Activated naive CD8-positive, alpha-beta T cell (primary cell): ENCODE measurements at regions not wholly inside any gene's neighbourhood (a gene's known extent, or its start where the extent isn't known, plus 50 kb on each side); places are given as distances from the start of the nearest gene placed in this dataset.
"Not testable (repeated sequence)": the region's sequence is repeated elsewhere in the genome, so short reads cannot be mapped to it uniquely, and the experiment has no call there.

Experiments
- H3K27ac Mint-ChIP-seq: one replicate; pipeline ENCODE4 v1.8.0; 2021; ENCODE audit warnings: mixed read lengths
- H3K27me3 Mint-ChIP-seq: one replicate; pipeline ENCODE4 v1.8.0; 2021; ENCODE audit warnings: mixed read lengths
- H3K36me3 Mint-ChIP-seq: one replicate; pipeline ENCODE4 v1.8.0; 2021; ENCODE audit warnings: mixed read lengths
- H3K4me1 Mint-ChIP-seq: one replicate; pipeline ENCODE4 v1.8.0; 2021; ENCODE audit warnings: low read depth, mixed read lengths
- H3K4me3 Mint-ChIP-seq: one replicate; pipeline ENCODE4 v1.8.0; 2021; ENCODE audit warnings: mild to moderate bottlenecking, mixed read lengths
- H3K9me3 Mint-ChIP-seq: one replicate; pipeline ENCODE4 v1.8.0; 2021; ENCODE audit warnings: low read depth, mixed read lengths

DNA sequence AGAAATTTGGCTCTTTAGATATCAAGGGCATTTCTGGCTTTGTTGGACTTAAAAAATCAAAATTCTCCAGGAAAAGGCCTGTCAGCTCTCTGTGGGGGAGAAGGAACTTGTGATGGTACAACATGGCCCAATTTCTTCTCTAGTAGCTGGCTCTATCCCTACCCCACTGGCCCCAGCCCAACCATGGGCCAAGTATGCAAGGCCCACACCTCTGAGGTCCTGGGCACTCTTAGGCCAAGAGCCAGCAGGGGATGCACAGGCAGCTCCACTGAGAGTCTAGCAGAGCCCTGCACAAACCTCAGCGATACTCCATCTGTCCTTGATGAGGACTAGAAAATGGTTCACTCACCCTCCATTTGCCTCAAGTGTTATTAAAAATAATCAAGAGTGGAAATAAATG, 261.2 kb downstream of the C7orf25 start:
- peaks cover 2% of the 10 kb centered on the region for H3K27me3 Mint-ChIP-seq
- no peak overlapping the region for H3K4me3 Mint-ChIP-seq

GRCh38 chr7:42650171-42650570, 261.7 kb downstream of the C7orf25 start:
- Mint-ChIP-seq H3K27ac (no peak overlapping the region), H3K9me3 (peaks cover 9% of the 10 kb centered on the region), H3K4me1 (no peaks in the 10 kb centered on the region), H3K4me3 (no peak overlapping the region), H3K36me3 (no peaks in the 10 kb centered on the region), H3K27me3 (peaks cover 2% of the 10 kb centered on the region)

More for the DNA sequence above, 261.2 kb downstream of the C7orf25 start:
- H3K27ac Mint-ChIP-seq = no peak overlapping the region
- no peaks in the 10 kb centered on the region for H3K4me1 Mint-ChIP-seq
- peaks cover 12% of the 10 kb centered on the region for H3K9me3 Mint-ChIP-seq
- H3K36me3 Mint-ChIP-seq = no peaks in the 10 kb centered on the region

DNA sequence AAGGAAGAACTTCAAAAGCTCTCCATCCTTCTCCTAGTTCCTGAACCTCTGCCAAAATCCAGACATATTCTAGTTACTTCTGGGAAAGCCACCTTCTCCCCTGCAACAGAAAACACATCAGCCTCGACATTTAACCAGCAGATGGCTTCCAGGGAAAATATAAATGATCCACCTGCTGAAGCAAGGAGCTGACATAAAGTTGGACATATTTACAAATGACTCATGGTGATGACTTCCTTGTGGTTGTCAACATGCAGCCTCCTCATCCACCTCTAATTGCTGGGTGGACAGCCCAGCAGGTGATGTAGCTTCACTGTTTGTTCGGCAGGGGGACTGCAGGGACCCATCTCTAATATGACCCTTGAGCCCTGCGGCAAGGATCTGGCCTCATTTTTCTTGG, 266.0 kb downstream of the C7orf25 start:
- H3K4me3 Mint-ChIP-seq = no peak overlapping the region
- no peak overlapping the region for H3K27ac Mint-ChIP-seq
- H3K4me1 Mint-ChIP-seq = no peaks in the 10 kb centered on the region
- peaks cover 1% of the 10 kb centered on the region for H3K27me3 Mint-ChIP-seq
- no peaks in the 10 kb centered on the region for H3K9me3 Mint-ChIP-seq
- no peaks in the 10 kb centered on the region for H3K36me3 Mint-ChIP-seq

- no peaks in the 10 kb centered on the region for H3K9me3 Mint-ChIP-seq
- no peaks in the 10 kb centered on the region for H3K36me3 Mint-ChIP-seq
- no peaks in the 10 kb centered on the region for H3K4me1 Mint-ChIP-seq
- no peak overlapping the region for H3K4me3 Mint-ChIP-seq
- H3K27ac Mint-ChIP-seq = no peak overlapping the region
- peaks cover 1% of the 10 kb centered on the region for H3K27me3 Mint-ChIP-seq
Measured at GRCh38 chr7:42642699-42643098, 269.2 kb downstream of the C7orf25 start.

GRCh38 chr7:42639930-42640329, 271.9 kb downstream of the C7orf25 start:
- H3K4me3 Mint-ChIP-seq = no peak overlapping the region

GRCh38 chr7:42636380-42636779, 275.5 kb downstream of the C7orf25 start:
- not testable (repeated sequence) for H3K4me3 Mint-ChIP-seq, H3K4me1 Mint-ChIP-seq, H3K9me3 Mint-ChIP-seq, H3K36me3 Mint-ChIP-seq, H3K27me3 Mint-ChIP-seq, H3K27ac Mint-ChIP-seq

More at GRCh38 chr7:42639930-42640329, 271.9 kb downstream of the C7orf25 start:
- no peak overlapping the region for H3K27ac Mint-ChIP-seq
- H3K27me3 Mint-ChIP-seq = peaks cover 1% of the 10 kb centered on the region
- H3K36me3 Mint-ChIP-seq = no peaks in the 10 kb centered on the region
- no peaks in the 10 kb centered on the region for H3K9me3 Mint-ChIP-seq
- H3K4me1 Mint-ChIP-seq = no peaks in the 10 kb centered on the region

- Mint-ChIP-seq H3K9me3 (no peaks in the 10 kb centered on the region), H3K27me3 (peaks cover 3% of the 10 kb centered on the region), H3K27ac (no peak overlapping the region), H3K4me3 (no peak overlapping the region), H3K36me3 (no peaks in the 10 kb centered on the region), H3K4me1 (no peaks in the 10 kb centered on the region)
Measured at GRCh38 chr7:42628054-42628453, 283.8 kb downstream of the C7orf25 start.

- Mint-ChIP-seq H3K4me3 (no peak overlapping the region), H3K9me3 (no peaks in the 10 kb centered on the region), H3K4me1 (no peaks in the 10 kb centered on the region), H3K27me3 (peaks cover 3% of the 10 kb centered on the region), H3K27ac (no peak overlapping the region), H3K36me3 (no peaks in the 10 kb centered on the region)
Measured at GRCh38 chr7:42627626-42628025, 284.2 kb downstream of the C7orf25 start.

DNA sequence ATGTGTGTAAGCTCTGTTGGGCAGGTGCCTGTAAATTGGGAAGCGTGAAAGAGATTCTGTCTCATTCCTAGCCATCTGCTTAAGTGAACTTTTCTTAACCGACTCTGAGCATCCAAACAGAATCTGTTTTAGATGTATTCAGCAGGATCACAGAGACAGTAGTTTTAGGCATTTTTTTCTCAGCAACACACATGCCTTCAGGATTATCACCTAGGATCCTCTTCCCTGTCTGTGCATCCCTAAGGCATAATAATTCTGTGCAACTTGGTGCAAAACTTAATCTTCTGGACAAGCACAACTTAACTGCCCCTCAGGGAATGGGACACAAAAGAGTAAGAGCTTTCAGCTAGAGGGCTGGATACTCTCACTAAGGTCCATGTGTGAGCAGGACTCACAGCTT, 284.8 kb downstream of the C7orf25 start:
- Mint-ChIP-seq H3K36me3 (no peaks in the 10 kb centered on the region), H3K4me3 (no peak overlapping the region), H3K9me3 (no peaks in the 10 kb centered on the region), H3K4me1 (no peaks in the 10 kb centered on the region), H3K27ac (no peak overlapping the region), H3K27me3 (peaks cover 3% of the 10 kb centered on the region)

- H3K9me3 Mint-ChIP-seq = no peaks in the 10 kb centered on the region
- no peak overlapping the region for H3K4me3 Mint-ChIP-seq
- H3K36me3 Mint-ChIP-seq = no peaks in the 10 kb centered on the region
- H3K27ac Mint-ChIP-seq = no peak overlapping the region
- peaks cover 3% of the 10 kb centered on the region for H3K27me3 Mint-ChIP-seq
- H3K4me1 Mint-ChIP-seq = no peaks in the 10 kb centered on the region
Measured at GRCh38 chr7:42625421-42625820, 286.4 kb downstream of the C7orf25 start.

DNA sequence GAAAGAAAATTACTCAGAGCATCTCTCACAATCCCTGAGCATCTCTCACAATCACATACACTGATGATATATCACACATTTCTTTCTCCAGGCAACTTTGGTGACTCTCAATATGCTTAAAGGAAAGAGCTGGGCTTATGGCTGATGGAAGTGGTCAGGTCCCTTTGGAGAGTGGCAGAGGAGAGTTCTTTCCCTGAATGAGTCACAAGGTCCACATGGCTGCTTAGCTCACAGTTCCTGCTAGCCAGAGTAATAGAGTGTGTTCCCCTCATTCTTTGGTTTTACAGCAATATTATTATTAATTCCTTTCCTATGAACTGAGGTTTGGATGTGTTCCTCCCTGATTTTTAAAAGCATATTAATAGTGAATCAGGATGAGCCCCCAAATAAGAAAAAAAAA, 287.4 kb downstream of the C7orf25 start:
- no peaks in the 10 kb centered on the region for H3K4me1 Mint-ChIP-seq
- no peaks in the 10 kb centered on the region for H3K36me3 Mint-ChIP-seq
- no peak overlapping the region for H3K27ac Mint-ChIP-seq
- no peaks in the 10 kb centered on the region for H3K9me3 Mint-ChIP-seq
- H3K4me3 Mint-ChIP-seq = no peak overlapping the region
- H3K27me3 Mint-ChIP-seq = peaks cover 3% of the 10 kb centered on the region

DNA sequence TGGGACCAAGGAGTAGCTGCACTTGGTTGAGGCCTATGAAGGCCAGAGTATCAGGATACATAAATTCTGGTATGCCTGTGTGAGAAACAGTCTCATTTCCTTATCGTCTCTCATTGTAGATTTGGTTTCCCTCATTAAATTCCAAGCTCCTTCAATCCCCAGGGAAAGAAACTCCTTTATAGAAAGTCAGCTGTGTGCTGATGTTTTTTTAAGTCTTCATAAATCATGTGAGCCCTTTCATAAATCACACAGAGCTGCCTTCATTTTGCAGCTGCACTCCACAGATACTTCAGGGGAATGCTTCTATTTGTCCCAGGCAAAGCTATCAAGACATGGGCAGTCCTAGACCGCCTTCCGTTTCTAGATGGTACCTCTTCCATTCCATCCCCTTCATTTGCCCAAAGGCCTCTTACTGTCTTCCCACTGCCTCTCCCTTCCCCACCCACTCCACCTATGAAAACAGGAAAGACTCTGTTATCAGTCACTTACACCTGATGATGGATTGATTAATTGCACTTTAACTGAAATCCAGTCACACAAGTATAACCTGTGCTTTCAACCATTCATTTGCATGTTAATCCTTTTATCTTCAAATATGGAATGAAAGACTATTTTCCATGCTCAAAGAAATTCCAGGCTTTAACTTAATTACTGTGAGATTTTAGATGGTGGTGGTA, 290.2 kb downstream of the C7orf25 start:
- no peaks in the 10 kb centered on the region for H3K9me3 Mint-ChIP-seq
- H3K4me1 Mint-ChIP-seq = no peaks in the 10 kb centered on the region
- H3K27ac Mint-ChIP-seq = no peak overlapping the region
- H3K27me3 Mint-ChIP-seq = no peaks in the 10 kb centered on the region
- H3K4me3 Mint-ChIP-seq = no peak overlapping the region
- no peaks in the 10 kb centered on the region for H3K36me3 Mint-ChIP-seq

DNA sequence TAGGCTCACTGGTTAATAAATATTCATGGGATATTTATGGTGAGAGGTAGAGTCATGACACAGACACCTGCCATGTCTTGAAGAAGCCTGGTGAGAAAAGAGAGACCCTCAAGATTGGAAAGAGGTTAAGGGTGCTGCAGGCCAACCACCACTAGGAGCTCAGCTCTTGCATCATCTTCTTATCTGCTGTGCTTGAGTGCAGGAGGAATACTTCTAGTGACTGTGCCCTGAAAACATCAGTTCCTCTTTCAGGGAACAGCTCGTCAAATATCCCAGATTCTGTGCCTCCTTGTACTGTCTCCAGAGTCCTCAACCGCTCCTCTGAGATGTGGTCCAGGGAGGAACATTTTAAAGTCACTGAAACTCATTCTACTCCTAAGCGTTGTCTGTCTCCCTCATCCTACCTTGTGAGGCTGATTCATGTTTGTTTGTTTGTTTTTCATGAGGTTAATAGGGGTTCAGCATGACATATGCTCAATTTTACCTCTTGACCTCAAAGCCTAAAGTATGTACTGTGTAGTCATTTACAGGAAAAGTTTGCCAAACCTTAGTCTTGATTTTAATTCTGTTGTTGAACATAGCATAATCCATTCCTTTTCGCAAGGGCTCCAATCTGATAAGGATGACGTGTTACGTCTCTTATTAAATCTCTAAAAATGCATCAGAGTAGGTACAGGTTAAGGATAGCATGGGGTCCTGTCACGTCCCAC, 293.1 kb downstream of the C7orf25 start:
- Mint-ChIP-seq H3K36me3 (no peaks in the 10 kb centered on the region), H3K4me3 (no peak overlapping the region), H3K27me3 (no peaks in the 10 kb centered on the region)

GRCh38 chr7:42617806-42618457, 293.9 kb downstream of the C7orf25 start:
- Mint-ChIP-seq H3K9me3 (no peaks in the 10 kb centered on the region), H3K36me3 (no peaks in the 10 kb centered on the region), H3K27ac (no peak overlapping the region), H3K27me3 (no peaks in the 10 kb centered on the region), H3K4me1 (no peaks in the 10 kb centered on the region), H3K4me3 (no peak overlapping the region)

More for the DNA sequence above, 293.1 kb downstream of the C7orf25 start:
- Mint-ChIP-seq H3K27ac (no peak overlapping the region), H3K4me1 (no peaks in the 10 kb centered on the region), H3K9me3 (no peaks in the 10 kb centered on the region)

- Mint-ChIP-seq H3K27me3 (no peaks in the 10 kb centered on the region), H3K9me3 (no peaks in the 10 kb centered on the region), H3K36me3 (no peaks in the 10 kb centered on the region), H3K4me1 (no peaks in the 10 kb centered on the region), H3K27ac (no peak overlapping the region), H3K4me3 (no peak overlapping the region)
Measured at GRCh38 chr7:42617071-42617765, 294.7 kb downstream of the C7orf25 start.
